Activated CD4-positive, alpha-beta memory T cell treated with anti-CD3 and anti-CD28 coated beads, Interleukin-2, amount 10 ng/mL, durations not matched to agents 7 days and 5 days (primary cell): ENCODE measurements at regions not wholly inside any gene's neighbourhood (a gene's known extent, or its start where the extent isn't known, plus 50 kb on each side); places are given as distances from the start of the nearest gene placed in this dataset.

ENCODE experiments used
- CTCF ChIA-PET: fragments of 350-600 bp; sonication (Branson Sonifier 250); formaldehyde crosslinking; loops from one replicate; lab custom pipeline; 2021; ENCODE audit warnings: antibody characterized with exemption, inconsistent platforms; lab: Charles Lee
- POLR2A ChIA-PET: fragments of 350-600 bp; sonication (Branson Sonifier 250); formaldehyde crosslinking; loops from one replicate; lab custom pipeline; 2021; ENCODE audit warnings: antibody characterized with exemption; lab: Charles Lee
- DNase-seq: peaks from one replicate; pipeline ENCODE4 v3.0.0-alpha.2; 2020
- H3K27ac Mint-ChIP-seq: one replicate; pipeline ENCODE4 v1.8.0; 2021; ENCODE audit warnings: mild to moderate bottlenecking, mixed read lengths
- H3K27me3 Mint-ChIP-seq: one replicate; pipeline ENCODE4 v1.8.0; 2021; ENCODE audit warnings: mixed read lengths
- H3K36me3 Mint-ChIP-seq: one replicate; pipeline ENCODE4 v1.8.0; 2021; ENCODE audit warnings: low read depth, mixed read lengths
- H3K4me1 Mint-ChIP-seq: one replicate; pipeline ENCODE4 v1.8.0; 2021; ENCODE audit warnings: mixed read lengths
- H3K4me3 Mint-ChIP-seq: one replicate; pipeline ENCODE4 v1.8.0; 2021; ENCODE audit warnings: mild to moderate bottlenecking, mixed read lengths
- H3K9me3 Mint-ChIP-seq: one replicate; pipeline ENCODE4 v1.8.0; 2021; ENCODE audit warnings: mixed read lengths

DNA sequence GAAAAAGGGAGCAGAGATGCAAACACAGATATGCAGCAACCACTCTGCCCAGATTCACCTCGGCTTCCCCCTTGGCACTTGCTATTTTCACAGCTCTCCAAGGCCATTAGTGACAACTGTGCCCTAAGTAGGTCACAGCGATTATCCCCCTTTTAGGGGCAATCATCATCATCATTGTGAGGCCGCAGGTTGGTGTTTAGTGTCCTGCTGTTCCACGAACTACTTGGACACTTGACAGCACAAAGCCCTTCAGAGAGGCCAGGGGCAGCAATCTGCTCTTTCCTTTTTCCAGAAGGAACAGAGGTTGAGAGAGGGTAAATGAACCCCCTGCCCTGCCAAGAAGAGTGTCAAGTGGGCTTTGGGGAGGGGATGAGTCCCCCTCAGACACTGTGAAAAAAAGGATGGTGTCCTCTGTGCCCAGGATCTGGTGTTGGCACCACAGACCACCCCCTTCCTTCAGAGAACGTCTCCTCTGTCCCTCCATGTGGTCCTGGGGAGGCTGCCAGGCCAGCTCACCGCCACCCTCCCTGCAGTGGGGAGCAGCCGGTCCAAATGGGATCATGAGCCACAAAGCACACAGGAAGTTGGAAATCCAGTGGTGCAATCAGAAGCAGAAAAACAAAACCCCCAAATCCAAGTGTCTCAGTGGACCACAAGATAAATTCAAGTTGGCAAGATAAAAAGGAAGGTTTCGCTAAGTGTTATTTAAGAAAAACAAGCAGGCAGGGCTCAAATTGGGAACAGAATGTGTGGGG, 78.4 kb upstream of the MED9 start:
- H3K4me1 Mint-ChIP-seq, result peaks cover 24% of the 10 kb centered on the region
- H3K27ac Mint-ChIP-seq, result no peak overlapping the region
- POLR2A ChIA-PET, result interaction anchor here (1.1 kb wide), 1 partner anchor 17 kb away, joined by 3 read pairs; no protein-coding TSS in a partner anchor
- CTCF ChIA-PET, result no interaction called here
- no peak overlapping the region for H3K4me3 Mint-ChIP-seq
- no peak for DNase-seq
- H3K27me3 Mint-ChIP-seq, result peaks cover 2% of the 10 kb centered on the region
- H3K36me3 Mint-ChIP-seq, result no peaks in the 10 kb centered on the region
- no peaks in the 10 kb centered on the region for H3K9me3 Mint-ChIP-seq

- peaks cover 32% of the 10 kb centered on the region for H3K4me1 Mint-ChIP-seq
- no peaks in the 10 kb centered on the region for H3K36me3 Mint-ChIP-seq
- no peaks in the 10 kb centered on the region for H3K9me3 Mint-ChIP-seq
- no peak overlapping the region for H3K4me3 Mint-ChIP-seq
- no peak for DNase-seq
- ChIA-PET CTCF (no interaction called here), POLR2A (no interaction called here)
- H3K27ac Mint-ChIP-seq, result no peak overlapping the region
- H3K27me3 Mint-ChIP-seq, result peaks cover 2% of the 10 kb centered on the region
Measured at GRCh38 chr17:17398943-17399926, 77.6 kb upstream of the MED9 start.

DNA sequence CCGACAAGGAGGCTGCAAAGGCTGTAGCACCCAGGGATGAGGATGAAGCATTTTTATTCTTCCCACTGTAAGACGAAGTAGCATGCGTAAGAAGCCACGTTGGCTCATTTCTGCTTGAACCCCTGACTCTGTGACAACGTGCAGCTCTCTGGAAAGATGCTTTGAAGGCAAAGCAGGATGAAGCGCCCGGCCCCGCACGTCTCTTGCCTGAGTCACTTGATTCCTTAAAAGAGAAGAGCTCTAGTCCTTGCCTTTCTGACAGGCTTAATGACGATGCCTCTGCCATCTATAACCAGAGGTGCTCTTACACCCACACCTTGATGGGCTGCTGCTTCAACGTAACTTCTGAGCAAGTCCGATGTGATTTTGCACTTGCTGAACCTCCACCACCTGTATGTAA, 76.7 kb upstream of the MED9 start:
- Mint-ChIP-seq H3K9me3 (no peaks in the 10 kb centered on the region), H3K4me3 (no peak overlapping the region), H3K27me3 (peaks cover 2% of the 10 kb centered on the region), H3K27ac (no peak overlapping the region), H3K36me3 (no peaks in the 10 kb centered on the region), H3K4me1 (peaks cover 41% of the 10 kb centered on the region)
- no peak for DNase-seq
- POLR2A ChIA-PET, result no interaction called here
- CTCF ChIA-PET, result no interaction called here

DNA sequence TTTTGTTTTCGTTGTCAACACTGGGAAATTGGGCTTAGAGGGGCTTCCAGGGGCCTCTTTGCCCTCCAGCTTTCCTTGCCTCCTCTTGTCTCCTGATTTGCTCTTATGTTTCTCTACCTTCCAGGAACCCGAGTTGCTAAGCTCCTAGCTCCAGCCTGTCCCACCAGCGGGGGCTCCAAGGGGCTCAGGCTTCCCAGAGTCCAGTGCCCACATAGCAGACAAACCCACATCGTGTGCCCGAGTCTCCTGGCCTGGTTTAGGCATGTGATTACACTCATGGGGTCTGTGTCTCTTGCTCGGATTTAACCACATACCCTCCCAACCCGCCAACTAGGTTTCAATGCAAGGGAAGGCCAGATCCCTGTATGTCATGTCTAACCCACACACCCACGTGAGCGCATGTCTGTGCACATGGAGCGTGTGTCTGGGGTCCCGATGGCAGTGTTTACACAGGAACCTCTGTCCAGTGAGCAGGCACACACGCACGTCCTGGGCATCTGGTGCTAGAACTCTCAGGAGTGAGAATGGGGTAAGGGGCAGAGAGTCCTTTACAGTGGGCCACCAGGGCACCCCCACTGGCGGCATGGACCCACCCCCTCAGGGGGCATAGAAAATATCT, 76.1 kb upstream of the MED9 start:
- ChIA-PET POLR2A (no interaction called here), CTCF (no interaction called here)
- Mint-ChIP-seq H3K27ac (no peak overlapping the region), H3K36me3 (no peaks in the 10 kb centered on the region), H3K27me3 (peaks cover 2% of the 10 kb centered on the region), H3K9me3 (no peaks in the 10 kb centered on the region), H3K4me3 (no peak overlapping the region), H3K4me1 (peaks cover 42% of the 10 kb centered on the region)
- no peak for DNase-seq

DNA sequence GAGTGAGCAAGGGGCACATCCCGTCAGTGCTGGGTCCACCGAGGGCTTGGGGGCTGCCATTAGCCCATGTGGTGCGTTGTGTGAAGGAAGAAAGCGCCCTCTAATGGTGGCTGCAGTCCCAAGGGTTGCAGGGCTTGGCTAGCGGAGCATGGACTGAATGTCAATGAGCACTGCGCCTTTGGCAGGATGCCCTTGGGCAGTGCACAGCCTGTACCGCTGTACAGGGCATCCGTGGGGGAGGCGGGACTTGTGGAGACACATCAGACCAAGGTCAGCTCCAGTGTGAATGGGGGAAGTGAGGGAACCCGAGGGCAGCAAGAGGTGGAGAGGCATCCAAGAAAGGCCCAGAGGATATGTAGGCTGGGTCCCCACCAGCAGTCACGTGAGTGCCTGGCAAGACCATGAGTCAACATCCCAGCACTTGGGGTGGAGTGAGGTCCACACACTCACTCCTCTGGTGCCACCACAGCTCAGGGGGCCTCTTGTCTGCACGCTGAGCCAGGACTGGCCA, 75.5 kb upstream of the MED9 start:
- POLR2A ChIA-PET, result no interaction called here
- CTCF ChIA-PET, result no interaction called here
- peaks cover 46% of the 10 kb centered on the region for H3K4me1 Mint-ChIP-seq

DNA sequence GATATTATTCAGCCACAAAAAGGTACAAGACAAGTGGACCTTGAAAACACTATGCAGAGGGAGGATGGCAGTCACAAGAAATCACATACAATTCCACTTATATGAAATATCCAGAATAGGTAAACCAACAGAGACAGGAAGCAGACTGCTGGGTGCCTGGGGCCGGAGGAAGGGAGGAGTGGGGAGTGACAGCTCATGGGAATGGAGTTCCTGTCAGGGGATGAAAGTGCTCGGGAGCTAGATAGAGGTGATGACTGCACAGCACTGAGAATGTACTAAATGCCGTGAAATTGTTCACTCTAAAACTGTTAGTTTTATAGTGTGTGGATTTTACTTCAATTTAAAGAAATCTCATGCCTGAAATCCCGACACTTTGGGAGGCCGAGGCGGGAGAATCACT, 74.2 kb upstream of the MED9 start:
- POLR2A ChIA-PET, result interaction anchor here (0.6 to 4.0 kb wide), 2 partner anchors 13 kb away, joined by 3 to 19 read pairs; no protein-coding TSS in a partner anchor
- H3K4me3 Mint-ChIP-seq, result no peak overlapping the region

More for the DNA sequence above, 75.5 kb upstream of the MED9 start:
- no peak overlapping the region for H3K27ac Mint-ChIP-seq
- DNase-seq, result no peak
- peaks cover 2% of the 10 kb centered on the region for H3K27me3 Mint-ChIP-seq
- H3K36me3 Mint-ChIP-seq, result no peaks in the 10 kb centered on the region
- no peaks in the 10 kb centered on the region for H3K9me3 Mint-ChIP-seq
- H3K4me3 Mint-ChIP-seq, result no peak overlapping the region

DNA sequence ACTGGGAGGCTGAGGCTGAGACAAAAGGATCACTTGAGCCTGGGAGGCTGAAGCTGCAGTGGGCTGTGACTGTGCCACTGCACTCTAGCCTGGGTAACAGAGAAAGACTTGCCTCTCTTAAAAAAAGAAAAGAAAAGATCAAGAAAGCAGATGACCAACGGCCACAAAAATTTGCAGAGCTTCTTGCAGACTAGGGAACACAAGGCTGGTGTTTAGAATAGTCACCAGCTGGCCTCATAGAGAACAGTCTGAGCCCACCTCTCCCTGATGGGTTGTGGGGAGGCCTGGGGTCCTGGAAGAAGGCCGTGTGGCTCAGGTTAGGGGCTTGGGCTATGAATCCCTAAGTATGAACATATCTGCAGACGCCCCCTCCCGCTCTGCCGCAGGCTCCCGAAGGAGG, 73.7 kb upstream of the MED9 start:
- no peak for DNase-seq
- Mint-ChIP-seq H3K4me1 (peaks cover 54% of the 10 kb centered on the region), H3K27ac (peak overlapping the region; percentile 82), H3K36me3 (no peaks in the 10 kb centered on the region), H3K4me3 (no peak overlapping the region), H3K9me3 (no peaks in the 10 kb centered on the region), H3K27me3 (peaks cover 2% of the 10 kb centered on the region)
- ChIA-PET POLR2A (interaction anchor here (0.6 to 4.0 kb wide), 4 partner anchors 11 to 221 kb away, joined by 3 to 19 read pairs (median 3); no protein-coding TSS in a partner anchor), CTCF (interaction anchor here (0.9 kb wide), 1 partner anchor 11 kb away, joined by 3 read pairs; no protein-coding TSS in a partner anchor)

More for the DNA sequence above, 74.2 kb upstream of the MED9 start:
- H3K4me1 Mint-ChIP-seq, result peaks cover 50% of the 10 kb centered on the region
- H3K9me3 Mint-ChIP-seq, result no peaks in the 10 kb centered on the region
- H3K27me3 Mint-ChIP-seq, result peaks cover 2% of the 10 kb centered on the region
- CTCF ChIA-PET, result interaction anchor here (0.9 kb wide), 1 partner anchor 10 kb away, joined by 3 read pairs; no protein-coding TSS in a partner anchor
- no peak overlapping the region for H3K27ac Mint-ChIP-seq
- no peak for DNase-seq
- no peaks in the 10 kb centered on the region for H3K36me3 Mint-ChIP-seq

- Mint-ChIP-seq H3K27me3 (no peaks in the 10 kb centered on the region), H3K4me3 (peak overlapping the region; percentile 36), H3K36me3 (no peaks in the 10 kb centered on the region), H3K9me3 (no peaks in the 10 kb centered on the region), H3K27ac (peak overlapping the region; percentile 82), H3K4me1 (peaks cover 61% of the 10 kb centered on the region)
- ChIA-PET POLR2A (interaction anchor here (1.0 to 4.0 kb wide), 3 partner anchors 12 to 222 kb away, joined by 3 to 19 read pairs (median 3); no protein-coding TSS in a partner anchor), CTCF (no interaction called here)
- peak; percentile 66 for DNase-seq
Measured at GRCh38 chr17:17403899-17404576, 72.8 kb upstream of the MED9 start.

GRCh38 chr17:17405673-17406072, 71.1 kb upstream of the MED9 start:
- DNase-seq, result no peak
- CTCF ChIA-PET, result no interaction called here
- H3K4me3 Mint-ChIP-seq, result no peak overlapping the region
- H3K9me3 Mint-ChIP-seq, result no peaks in the 10 kb centered on the region
- POLR2A ChIA-PET, result interaction anchor here (4.0 kb wide), 1 partner anchor 10 kb away, joined by 19 read pairs; no protein-coding TSS in a partner anchor
- peaks cover 3% of the 10 kb centered on the region for H3K27me3 Mint-ChIP-seq
- no peaks in the 10 kb centered on the region for H3K36me3 Mint-ChIP-seq
- peaks cover 74% of the 10 kb centered on the region for H3K4me1 Mint-ChIP-seq
- no peak overlapping the region for H3K27ac Mint-ChIP-seq

- no peak for DNase-seq
- Mint-ChIP-seq H3K36me3 (no peaks in the 10 kb centered on the region), H3K9me3 (no peaks in the 10 kb centered on the region), H3K4me3 (no peak overlapping the region), H3K27ac (no peak overlapping the region), H3K27me3 (peaks cover 3% of the 10 kb centered on the region), H3K4me1 (peaks cover 72% of the 10 kb centered on the region)
- POLR2A ChIA-PET, result interaction anchor here (4.0 kb wide), 1 partner anchor 9 kb away, joined by 19 read pairs; no protein-coding TSS in a partner anchor
- CTCF ChIA-PET, result no interaction called here
Measured at GRCh38 chr17:17406225-17406624, 70.6 kb upstream of the MED9 start.

- Mint-ChIP-seq H3K4me1 (peaks cover 70% of the 10 kb centered on the region), H3K36me3 (no peaks in the 10 kb centered on the region), H3K4me3 (no peak overlapping the region), H3K27ac (peak overlapping the region; percentile 44), H3K9me3 (no peaks in the 10 kb centered on the region), H3K27me3 (peaks cover 4% of the 10 kb centered on the region)
- no peak for DNase-seq
- CTCF ChIA-PET, result no interaction called here
- POLR2A ChIA-PET, result no interaction called here
Measured at GRCh38 chr17:17408236-17408794, 68.5 kb upstream of the MED9 start.
